DOHH2 (cell line): ENCODE measurements at regions not wholly inside any gene's neighbourhood (a gene's known extent, or its start where the extent isn't known, plus 50 kb on each side); places are given as distances from the start of the nearest gene placed in this dataset.

Experiments used
- EZH2phosphoT487 ChIP-seq: fragments of 200-600 bp; sonication (generic); IDR thresholded peaks from 2 replicates; pipeline ENCODE4 v1.6.1; 2017; ENCODE audit warnings: borderline replicate concordance, mild to moderate bottlenecking, antibody characterized with exemption, low read length, moderate library complexity, mixed read lengths
- TF ChIP-seq, protein P1 (sequence below): fragments of 200-600 bp; sonication (generic); IDR thresholded peaks from one replicate; pipeline ENCODE4 v1.5.1; 2014; ENCODE audit warnings: antibody characterized with exemption, mild to moderate bottlenecking, low read depth, low read length; ENCODE audit not compliant: poor library complexity, severe bottlenecking

DNA sequence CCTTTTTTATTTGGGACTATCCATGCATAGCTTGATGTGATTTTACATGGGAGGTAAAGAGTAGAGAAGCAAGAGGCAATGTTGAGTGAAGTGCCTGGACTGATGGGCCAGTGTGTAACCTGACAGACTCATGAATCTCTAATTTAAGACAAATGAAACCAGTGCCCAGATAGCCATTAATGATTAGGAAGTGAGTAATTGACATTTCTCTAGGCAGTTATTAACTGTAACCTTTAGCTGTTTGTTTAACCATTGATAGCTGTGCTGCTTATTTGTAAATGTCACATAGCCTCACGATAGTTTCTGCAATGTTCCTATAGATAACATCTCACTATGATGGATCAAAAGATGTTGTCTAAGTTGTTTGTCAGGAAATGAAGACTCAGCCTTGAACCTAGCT is 1047.5 kb upstream of the SPRY2 start:
- TF ChIP-seq, protein P1, sequence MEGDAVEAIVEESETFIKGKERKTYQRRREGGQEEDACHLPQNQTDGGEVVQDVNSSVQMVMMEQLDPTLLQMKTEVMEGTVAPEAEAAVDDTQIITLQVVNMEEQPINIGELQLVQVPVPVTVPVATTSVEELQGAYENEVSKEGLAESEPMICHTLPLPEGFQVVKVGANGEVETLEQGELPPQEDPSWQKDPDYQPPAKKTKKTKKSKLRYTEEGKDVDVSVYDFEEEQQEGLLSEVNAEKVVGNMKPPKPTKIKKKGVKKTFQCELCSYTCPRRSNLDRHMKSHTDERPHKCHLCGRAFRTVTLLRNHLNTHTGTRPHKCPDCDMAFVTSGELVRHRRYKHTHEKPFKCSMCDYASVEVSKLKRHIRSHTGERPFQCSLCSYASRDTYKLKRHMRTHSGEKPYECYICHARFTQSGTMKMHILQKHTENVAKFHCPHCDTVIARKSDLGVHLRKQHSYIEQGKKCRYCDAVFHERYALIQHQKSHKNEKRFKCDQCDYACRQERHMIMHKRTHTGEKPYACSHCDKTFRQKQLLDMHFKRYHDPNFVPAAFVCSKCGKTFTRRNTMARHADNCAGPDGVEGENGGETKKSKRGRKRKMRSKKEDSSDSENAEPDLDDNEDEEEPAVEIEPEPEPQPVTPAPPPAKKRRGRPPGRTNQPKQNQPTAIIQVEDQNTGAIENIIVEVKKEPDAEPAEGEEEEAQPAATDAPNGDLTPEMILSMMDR: no peak
- TF ChIP-seq EZH2phosphoT487: no peak
